ENCODE measurements at regions not wholly inside any gene's neighbourhood (a gene's known extent, or its start where the extent isn't known, plus 50 kb on each side); places are given as distances from the start of the nearest gene placed in this dataset.

GRCh38 chr3:176159796-176160195 lies 1037.5 kb downstream of the TBL1XR1 start:
- H3K4me1 ChIP-seq, result no peaks in the 10 kb centered on the region
- ATAC-seq, result no peak

DNA sequence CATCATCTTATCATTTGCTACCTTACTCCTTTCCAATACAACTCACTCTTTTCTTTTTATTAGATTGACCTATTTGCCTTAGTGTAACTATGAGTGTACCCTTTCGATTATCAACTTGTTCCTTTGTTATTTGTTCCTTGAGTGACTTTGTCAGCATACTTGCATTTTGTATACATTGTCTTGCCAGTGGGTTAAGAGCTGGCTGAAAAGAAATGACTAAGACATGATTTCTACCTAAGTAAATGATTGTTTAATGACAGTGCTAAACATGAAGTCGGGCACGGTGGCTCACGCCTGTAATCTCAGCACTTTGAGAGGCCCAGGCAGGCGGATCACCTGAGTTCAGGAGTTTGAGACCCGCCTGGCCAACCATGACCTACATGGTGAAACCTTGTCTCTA lies 1042.3 kb downstream of the TBL1XR1 start:
- no peak overlapping the region for H3K4me3 ChIP-seq
- 42 to 54% methylated on average over 6 of the region's 6 CpGs for WGBS, 2 donors
- no peak for FAIRE-seq
- H3K4me1 ChIP-seq, result no peaks in the 10 kb centered on the region
- no peak for DNase-seq
- no peaks in the 10 kb centered on the region for H3K36me3 ChIP-seq
- intact Hi-C loops (cut with DNase I), result no loop called here
- H3K27ac ChIP-seq, result no peak overlapping the region
- H3K9me3 ChIP-seq, result no peaks in the 10 kb centered on the region
- TF ChIP-seq, protein P1, sequence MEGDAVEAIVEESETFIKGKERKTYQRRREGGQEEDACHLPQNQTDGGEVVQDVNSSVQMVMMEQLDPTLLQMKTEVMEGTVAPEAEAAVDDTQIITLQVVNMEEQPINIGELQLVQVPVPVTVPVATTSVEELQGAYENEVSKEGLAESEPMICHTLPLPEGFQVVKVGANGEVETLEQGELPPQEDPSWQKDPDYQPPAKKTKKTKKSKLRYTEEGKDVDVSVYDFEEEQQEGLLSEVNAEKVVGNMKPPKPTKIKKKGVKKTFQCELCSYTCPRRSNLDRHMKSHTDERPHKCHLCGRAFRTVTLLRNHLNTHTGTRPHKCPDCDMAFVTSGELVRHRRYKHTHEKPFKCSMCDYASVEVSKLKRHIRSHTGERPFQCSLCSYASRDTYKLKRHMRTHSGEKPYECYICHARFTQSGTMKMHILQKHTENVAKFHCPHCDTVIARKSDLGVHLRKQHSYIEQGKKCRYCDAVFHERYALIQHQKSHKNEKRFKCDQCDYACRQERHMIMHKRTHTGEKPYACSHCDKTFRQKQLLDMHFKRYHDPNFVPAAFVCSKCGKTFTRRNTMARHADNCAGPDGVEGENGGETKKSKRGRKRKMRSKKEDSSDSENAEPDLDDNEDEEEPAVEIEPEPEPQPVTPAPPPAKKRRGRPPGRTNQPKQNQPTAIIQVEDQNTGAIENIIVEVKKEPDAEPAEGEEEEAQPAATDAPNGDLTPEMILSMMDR (IDR thresholded peaks at IDR 0.05), result no peak
- ATAC-seq, result no peak
- no peaks in the 10 kb centered on the region for H3K27me3 ChIP-seq

More at GRCh38 chr3:176159796-176160195, 1037.5 kb downstream of the TBL1XR1 start:
- H3K36me3 ChIP-seq, result no peaks in the 10 kb centered on the region
- H3K27ac ChIP-seq, result no peak overlapping the region
- no peaks in the 10 kb centered on the region for H3K9me3 ChIP-seq
- TF ChIP-seq, protein P1 (IDR thresholded peaks at IDR 0.05), result no peak
- H3K4me3 ChIP-seq, result no peak overlapping the region
- no peak for DNase-seq
- intact Hi-C loops (cut with DNase I), result no loop called here
- H3K27me3 ChIP-seq, result no peaks in the 10 kb centered on the region
- WGBS, 2 donors, result 53 to 64% methylated on average over 2 of the region's 2 CpGs
- no peak for FAIRE-seq

- Histone ChIP-seq H3K4me1 (no peaks in the 10 kb centered on the region), H3K27me3 (no peaks in the 10 kb centered on the region), H3K36me3 (no peaks in the 10 kb centered on the region), H3K4me3 (no peak overlapping the region), H3K27ac (no peak overlapping the region), H3K9me3 (no peaks in the 10 kb centered on the region)
- FAIRE-seq, result no peak
- ATAC-seq, result no peak
- TF ChIP-seq, protein P1 (IDR thresholded peaks at IDR 0.05), result no peak
- DNase-seq, result no peak
- intact Hi-C loops (cut with DNase I), result no loop called here
Observed at GRCh38 chr3:176149567-176149966, 1047.7 kb downstream of the TBL1XR1 start.

DNA sequence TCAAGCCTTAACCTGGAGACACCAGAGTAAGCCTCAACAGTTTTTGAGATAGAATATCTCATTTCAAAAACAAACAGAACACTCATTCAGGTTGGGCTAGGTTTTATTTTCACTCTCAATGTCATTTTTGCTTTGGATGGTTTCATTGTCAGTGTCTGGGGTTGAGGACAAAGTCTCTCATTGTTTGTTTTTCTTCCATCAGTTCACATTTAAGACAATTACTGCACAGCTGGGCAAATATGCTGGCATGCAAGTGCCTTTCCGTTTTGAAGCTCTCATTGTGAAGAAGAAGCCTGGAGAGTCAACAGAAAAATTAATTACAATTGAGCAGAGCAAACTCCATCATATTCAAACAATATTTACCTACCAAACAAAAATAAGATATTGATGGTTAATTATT lies 1050.0 kb downstream of the TBL1XR1 start:
- DNase-seq, result no peak
- H3K36me3 ChIP-seq, result no peaks in the 10 kb centered on the region

GRCh38 chr3:176141837-176142236 lies 1055.4 kb downstream of the TBL1XR1 start:
- intact Hi-C loops (cut with DNase I), result no loop called here
- no peaks in the 10 kb centered on the region for H3K27me3 ChIP-seq
- ATAC-seq (no peak), DNase-seq (no peak), FAIRE-seq (no peak)
- WGBS, 2 donors, result 56 to 74% methylated on average over 1 of the region's 1 CpG
- H3K27ac ChIP-seq, result no peak overlapping the region
- H3K4me3 ChIP-seq, result no peak overlapping the region
- TF ChIP-seq, protein P1 (IDR thresholded peaks at IDR 0.05), result no peak
- no peaks in the 10 kb centered on the region for H3K9me3 ChIP-seq
- no peaks in the 10 kb centered on the region for H3K4me1 ChIP-seq
- H3K36me3 ChIP-seq, result no peaks in the 10 kb centered on the region

More for the DNA sequence above, 1050.0 kb downstream of the TBL1XR1 start:
- ATAC-seq (no peak), FAIRE-seq (no peak)
- Histone ChIP-seq H3K9me3 (no peaks in the 10 kb centered on the region), H3K4me1 (no peaks in the 10 kb centered on the region), H3K27me3 (no peaks in the 10 kb centered on the region), H3K27ac (no peak overlapping the region), H3K4me3 (no peak overlapping the region)
- TF ChIP-seq, protein P1 (IDR thresholded peaks at IDR 0.05), result no peak
- intact Hi-C loops (cut with DNase I), result no loop called here
- WGBS, 2 donors, result 12 to 18% methylated on average over 1 of the region's 1 CpG
